Skeletal muscle cell (primary cell): ENCODE measurements at regions not wholly inside any gene's neighbourhood (a gene's known extent, or its start where the extent isn't known, plus 50 kb on each side); places are given as distances from the start of the nearest gene placed in this dataset.

Experiments used
- DNase-seq: peaks from one replicate; pipeline ENCODE4 v3.0.0-alpha.2; 2010; ENCODE audit warnings: low read depth
- H3K4me3 ChIP-seq: 2 replicates; pipeline ENCODE4 v1.5.1; 2011; ENCODE audit warnings: low read depth, mild to moderate bottlenecking, control low read depth, low read length, moderate library complexity

DNA sequence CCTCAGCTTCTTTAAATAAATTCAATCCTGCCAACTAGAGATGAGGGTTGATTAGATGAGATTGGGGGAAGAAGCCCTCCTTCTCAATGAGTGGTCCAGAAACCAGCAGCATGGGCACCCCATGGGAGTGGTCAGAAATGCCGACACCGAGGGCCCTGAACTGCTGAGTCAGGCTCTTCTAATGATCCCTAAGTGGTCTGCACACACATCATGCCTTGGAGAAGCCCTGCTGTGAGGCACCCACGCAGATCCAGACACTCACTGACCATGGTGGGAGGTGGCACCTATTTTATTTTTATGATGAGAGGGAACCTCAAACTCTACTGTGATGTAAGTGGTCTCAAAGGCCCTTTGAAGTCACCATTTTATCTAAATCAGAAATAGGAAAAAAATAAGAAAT lies 72.3 kb upstream of the BOD1 start:
- no peak for DNase-seq
- H3K4me3 ChIP-seq = no peak overlapping the region

DNA sequence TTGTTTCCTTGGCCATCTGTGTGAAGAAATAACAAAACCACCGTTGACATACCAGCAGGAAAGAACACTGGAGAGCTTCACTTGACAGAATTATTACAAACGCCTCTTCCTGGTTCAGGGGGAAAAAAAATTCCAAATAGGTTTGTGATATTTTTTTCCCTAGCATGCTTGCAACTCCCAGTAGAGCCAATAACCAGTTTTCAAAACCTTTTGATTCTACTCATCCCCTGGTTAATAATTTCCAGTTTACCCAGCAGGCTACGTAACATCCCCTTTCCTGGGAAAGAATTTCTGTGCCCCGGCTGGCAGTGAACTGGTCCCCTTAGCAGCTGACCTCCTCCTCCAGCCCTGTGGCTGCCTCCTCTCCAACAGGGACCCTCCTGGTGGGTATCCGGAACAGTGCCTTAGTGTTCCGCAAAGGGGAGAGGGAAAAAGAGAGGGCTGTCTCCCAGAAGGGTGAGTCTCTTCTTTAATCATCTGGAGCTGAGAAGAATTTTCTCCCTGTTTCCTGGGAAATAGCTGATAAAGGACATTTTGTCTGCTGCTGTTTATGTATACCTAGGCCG lies 72.8 kb upstream of the BOD1 start:
- DNase-seq = no peak
- H3K4me3 ChIP-seq = no peak overlapping the region

DNA sequence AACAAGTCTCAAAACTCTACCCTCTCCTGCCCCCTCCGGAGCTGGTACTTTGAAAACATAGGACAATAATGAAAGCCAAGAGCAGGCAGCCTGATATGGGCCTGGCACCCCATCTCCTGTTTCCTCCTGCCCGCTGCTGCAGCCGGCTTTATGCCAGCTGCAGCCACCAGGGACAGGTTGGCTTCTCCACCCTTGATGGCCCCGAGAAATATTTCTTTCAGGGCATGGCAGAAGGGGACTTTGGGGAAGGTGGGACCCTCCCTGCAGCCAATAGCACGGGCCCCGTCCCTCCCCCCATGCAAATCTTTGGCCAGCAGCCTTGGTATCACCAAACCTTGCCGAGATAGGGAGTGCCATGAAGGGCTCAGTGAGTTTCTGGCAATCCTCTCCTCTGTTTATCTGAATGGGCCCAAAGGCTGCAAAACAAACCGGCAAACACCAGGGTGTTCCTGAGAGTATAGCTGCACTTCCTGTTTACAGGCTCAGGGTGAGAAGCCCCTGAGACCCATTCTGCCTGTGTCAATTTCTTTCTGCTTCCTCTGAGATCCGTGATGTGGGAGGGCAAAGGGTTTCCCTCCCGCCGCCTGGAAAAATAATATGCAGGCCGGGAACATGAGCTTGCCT lies 73.4 kb upstream of the BOD1 start:
- H3K4me3 ChIP-seq = no peak overlapping the region
- no peak for DNase-seq

DNA sequence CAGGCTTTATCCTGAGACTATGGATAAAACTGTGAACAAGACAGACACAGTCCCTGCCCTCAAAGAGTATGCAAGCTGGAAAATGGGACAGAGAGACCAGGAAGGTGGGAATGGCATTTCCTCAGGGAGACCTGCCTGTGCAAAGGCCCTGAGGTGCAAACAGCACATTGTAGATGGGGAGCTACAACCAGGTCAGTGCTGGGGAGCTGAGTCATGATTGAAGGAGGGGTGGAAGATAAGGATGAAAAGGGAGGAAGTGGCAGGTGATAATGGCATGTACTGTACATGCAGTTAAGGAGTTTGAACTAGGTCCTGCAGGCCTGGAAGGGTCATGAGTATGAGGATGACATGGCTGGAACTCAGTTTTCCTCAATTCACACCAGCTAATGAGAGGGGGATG lies 75.5 kb upstream of the BOD1 start:
- H3K4me3 ChIP-seq = no peak overlapping the region
- DNase-seq = no peak

DNA sequence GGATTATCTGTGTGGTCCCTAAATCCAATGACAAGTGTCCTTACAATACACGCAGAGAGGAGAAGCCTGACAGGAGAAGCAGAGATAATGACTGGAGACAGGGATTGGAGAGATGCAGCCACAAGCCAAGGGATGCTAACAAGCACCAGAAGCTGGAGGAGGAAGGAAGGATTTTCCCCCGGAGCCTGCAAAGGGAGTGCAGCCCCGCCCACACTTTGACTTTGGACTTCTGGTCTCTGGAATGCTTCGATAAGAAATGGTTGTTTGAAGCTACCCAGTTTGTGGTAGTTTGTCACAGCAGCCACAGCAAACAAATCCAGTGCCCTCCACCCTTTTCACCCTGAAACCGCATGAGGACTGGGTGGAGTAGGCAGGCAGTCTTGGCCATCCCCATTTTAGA lies 77.2 kb upstream of the BOD1 start:
- no peak overlapping the region for H3K4me3 ChIP-seq
- DNase-seq = no peak

DNA sequence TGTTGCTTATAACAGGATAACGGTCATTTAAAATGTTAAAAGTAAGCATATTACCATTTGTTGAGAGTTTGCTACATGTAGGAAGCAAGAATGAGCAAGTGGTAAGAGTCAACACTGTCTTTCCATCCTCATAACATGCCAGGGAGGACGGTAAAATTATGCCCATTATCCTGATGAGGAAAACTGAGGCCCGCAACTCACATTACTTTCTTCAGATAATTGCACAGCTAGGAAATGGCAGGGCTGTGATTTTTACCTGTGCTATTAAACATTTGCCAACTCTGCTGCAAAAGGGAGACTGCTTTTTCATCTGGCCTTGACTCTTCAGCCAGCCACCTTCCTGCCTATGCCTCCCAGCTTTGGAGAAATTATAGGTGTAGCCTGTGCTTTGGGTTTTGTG lies 79.8 kb upstream of the BOD1 start:
- H3K4me3 ChIP-seq = no peak overlapping the region
- no peak for DNase-seq

DNA sequence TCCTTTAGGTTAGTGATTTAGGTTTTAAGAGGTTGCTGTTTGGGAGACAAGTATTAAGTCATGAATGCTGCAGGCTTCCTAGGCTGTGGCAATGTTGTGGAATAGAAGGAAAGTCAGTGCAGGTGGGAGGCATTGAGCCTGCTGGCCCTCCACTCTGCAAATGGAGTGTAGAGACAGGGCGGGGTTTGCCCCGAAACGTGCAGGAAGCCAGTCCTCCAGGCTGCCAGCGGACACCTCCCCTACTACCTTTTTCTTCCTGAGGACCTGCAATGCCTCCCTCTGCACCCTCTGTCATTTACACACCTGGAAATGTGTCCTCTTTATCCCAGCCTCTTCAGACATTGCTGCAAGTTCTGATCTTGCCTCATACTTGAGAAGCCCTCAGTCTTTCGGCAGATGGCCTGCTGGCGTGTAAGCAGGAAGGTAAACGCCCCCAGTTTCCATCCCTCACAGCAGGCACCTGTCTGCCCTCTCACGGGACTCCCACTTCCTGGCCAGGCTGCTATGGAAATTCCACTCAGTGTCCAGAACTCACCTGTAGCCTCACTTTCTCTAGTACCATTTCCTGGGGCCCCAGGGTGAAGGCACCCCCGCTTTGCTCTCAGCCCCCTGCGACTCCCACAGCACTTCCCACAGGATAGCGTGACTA lies 81.6 kb upstream of the BOD1 start:
- H3K4me3 ChIP-seq = no peak overlapping the region
- DNase-seq = no peak

DNA sequence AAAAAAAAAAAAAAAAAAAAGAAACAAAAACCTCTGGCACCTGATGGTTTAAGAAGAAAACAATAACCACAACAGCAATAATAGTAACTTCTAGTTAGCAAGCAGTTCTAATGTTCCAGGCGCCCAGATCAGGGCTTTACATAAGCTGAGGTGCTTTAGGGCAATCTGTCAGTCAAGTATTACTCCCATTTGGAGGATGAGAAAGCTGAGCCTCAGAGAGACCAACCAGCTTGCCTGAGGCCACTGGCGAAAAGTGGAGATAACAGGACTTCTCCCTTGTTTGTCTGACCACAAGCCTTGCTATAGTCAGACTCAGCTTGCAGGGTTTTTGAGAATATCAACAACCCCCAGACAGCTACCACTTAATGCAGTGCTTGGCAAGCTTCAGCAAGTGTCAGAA lies 83.5 kb upstream of the BOD1 start:
- H3K4me3 ChIP-seq = no peak overlapping the region

DNA sequence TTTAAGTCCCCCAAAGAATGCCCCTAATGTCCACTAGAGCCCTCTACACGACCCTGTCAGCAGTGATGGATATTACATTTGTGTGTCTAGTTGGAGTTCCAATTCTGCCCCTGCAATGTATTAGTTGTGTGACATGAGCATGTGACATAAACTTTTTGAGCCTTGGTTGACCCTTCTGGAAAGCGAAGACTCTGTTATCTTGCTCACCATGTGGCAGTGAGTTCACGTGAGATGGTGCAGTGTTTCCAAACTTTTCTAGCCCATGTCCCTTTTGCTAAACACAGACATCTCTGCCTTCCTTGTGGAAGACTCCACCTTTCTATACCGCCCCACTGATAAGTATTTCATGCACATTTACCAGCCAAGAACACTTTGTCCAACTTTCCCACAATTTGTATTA lies 87.0 kb upstream of the BOD1 start:
- DNase-seq = no peak
- H3K4me3 ChIP-seq = no peak overlapping the region

More for the DNA sequence above, 83.5 kb upstream of the BOD1 start:
- no peak for DNase-seq

DNA sequence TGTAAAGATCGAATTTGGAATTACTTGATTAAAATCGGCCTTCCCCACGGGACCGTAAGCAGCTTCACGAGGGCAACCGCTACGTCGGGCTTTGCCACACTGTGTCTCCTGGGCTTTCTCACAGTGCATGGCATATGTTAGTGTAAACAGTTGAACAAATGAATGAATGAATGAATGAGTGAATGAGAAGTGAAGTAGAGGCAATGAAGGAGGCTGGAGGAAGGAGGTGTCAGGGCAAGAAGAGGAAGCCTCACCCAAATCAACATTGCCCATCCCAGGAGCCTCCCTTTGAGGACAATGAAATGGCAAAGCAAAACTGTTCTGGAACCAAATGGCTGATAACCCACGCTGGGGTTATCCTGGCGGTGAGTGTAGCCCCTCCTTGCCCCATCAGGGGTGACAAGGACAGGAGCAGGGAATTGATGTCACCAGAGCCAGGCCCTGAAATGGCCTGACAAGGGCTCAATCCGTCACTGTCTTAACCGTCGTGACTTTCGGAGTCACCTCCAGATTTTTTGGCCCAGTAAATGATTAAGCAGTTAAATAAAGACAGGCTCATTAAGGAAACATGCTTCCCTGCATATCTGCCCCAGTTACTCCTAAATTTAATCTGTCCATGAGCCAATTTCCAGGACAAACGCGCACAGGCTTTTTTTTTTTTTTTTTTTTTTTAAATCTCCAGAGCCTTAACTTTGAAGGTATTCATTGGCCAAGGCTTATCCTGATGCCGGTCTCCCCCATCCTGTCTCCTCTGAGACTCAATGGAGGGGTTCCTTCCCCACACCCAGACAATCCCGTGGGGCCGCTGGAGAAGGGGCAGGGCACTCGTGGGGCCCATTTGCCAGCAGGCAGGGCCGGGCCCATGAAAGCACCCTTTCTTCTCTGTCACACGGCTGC lies 88.4 kb upstream of the BOD1 start:
- no peak for DNase-seq
- H3K4me3 ChIP-seq = no peak overlapping the region

DNA sequence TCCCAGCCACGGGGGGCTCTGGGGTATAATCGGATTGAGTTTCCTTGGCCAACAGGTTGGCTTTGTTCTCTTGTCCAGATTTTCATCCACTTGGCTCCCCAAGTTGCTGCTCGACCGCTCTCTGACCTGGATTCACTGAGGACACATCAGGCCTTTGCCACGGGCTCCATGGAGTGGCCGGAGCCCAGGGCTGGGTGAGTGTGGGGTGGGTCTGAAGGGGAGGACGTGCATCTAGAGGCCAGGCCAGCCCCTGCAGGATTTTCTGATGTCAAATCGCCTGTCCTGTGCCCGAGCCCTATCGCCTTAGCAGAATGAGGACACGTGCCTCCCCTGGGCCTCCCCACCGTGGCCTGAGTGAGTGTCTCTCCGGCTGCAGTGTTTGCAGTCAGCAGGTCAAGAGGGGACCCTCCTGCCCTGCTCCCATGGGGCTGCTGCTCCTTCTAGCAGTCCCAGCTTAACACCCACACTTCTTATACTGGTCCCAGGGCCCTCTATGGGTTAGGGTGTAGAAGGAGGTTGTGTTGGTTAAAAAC lies 89.1 kb upstream of the BOD1 start:
- DNase-seq = no peak
- H3K4me3 ChIP-seq = no peak overlapping the region

DNA sequence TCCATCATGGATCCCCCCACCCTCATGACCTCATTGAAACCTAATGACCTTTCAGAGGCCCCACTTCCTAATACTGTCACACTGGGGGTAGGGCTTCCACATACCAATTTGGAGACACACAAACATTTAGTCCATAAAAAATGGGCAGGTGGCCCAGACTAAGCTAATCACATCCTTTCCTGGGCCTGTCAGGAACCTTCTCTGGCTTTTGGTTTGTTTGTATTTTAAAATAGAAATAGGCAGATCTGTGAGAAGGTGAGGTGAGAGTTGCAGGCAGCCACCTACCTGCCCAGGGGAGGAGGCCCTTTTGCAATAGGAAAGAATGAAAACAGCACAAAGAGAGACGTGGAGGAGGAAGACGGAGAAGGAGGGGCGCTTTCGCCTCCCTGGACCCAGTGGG lies 90.2 kb upstream of the BOD1 start:
- DNase-seq = no peak
- H3K4me3 ChIP-seq = no peak overlapping the region

DNA sequence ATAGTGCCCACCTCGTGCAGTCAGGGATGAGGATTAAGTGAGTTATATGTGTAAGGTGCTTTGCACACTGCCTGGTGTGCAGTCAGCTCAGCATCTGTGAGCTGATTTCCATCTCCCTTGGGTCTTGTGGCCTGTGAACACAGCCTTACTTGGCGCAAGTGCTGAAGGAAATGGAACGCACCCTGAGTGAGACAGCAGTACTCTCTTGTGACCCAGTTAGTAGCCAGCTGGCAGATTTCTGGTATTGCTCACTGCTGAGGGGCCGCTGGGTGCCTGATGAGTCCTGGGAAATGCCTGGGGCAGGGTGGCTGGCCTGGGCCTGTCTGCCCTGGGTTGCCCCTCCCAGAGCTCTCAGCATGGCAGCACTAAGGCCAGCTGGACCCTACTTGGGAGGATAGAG lies 90.9 kb upstream of the BOD1 start:
- peak; percentile 76 for DNase-seq
- no peak overlapping the region for H3K4me3 ChIP-seq

DNA sequence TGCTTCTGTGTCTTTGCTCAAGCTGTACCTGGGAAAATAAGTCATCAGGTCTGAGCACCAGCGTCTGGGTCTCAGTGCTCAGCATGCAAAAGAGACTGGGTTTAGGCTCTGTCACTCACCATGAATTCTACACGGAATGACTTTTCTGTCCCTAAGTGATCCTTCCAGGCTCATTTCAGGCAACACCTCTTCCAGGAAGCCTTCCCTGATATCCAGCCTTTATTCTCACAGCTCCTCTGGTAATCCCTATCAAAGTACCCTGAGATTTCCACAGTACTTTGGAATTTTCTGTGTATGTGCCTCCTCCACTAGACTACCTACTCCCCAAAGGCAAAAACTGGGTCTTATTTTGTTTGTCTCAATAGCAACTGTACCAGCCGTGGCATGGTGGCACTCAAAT lies 92.7 kb upstream of the BOD1 start:
- DNase-seq = no peak
- no peak overlapping the region for H3K4me3 ChIP-seq

DNA sequence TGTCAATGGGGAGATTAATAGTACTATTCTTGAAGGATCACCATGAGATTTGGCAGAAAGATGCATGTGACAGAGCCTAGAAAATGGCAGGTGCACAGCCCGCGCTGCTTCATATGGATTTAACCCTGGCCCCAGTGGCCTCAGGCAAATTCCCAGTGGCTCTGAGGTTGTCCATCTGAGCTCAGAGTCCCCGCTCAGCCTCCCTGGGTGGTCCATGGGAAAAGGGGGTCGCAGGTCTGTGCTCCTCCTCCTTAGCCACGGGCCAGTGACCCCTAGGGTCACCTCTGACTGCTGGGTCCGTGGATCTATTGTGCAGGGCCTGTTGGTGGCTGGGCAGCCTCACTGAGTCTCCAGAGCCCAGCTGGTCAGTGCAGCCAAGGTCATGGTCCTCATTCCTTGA lies 93.3 kb upstream of the BOD1 start:
- H3K4me3 ChIP-seq = no peak overlapping the region
- DNase-seq = no peak

DNA sequence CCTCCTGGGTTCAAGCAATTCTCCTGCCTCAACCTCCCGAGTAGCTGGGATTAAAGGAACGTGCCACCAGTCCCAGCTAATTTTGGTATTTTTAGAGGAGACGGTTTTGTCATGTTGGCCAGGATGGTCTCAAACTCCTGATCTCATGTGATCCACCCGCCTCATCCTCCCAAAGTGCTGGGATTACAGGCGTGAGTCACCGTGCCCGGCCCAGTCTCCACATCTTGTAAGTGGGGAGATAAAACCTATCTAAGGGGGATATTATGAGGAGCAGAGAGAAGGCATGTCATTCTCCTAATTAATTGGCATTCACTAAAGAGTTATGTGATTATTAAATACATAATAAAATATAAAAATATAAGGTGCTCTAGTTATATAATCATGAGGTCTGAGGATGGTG lies 94.1 kb upstream of the BOD1 start:
- no peak for DNase-seq
- H3K4me3 ChIP-seq = no peak overlapping the region

DNA sequence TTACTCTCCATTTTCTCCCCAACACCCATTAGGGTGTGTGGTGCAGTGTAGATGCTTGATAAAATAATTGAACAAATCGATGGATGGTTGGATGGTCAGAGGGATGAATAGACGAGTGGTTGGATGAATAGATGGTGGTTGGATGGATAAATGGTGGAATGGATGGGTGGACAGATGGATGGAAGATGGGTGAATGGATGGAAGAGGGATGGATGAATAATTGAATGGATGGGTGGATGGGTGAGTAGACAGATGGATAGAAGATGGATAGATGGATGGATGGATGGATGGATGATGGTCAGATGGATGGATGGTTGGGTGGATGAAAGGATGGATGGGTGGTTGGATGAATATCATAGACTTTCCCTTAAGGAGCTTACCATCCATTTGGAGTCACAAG lies 95.0 kb upstream of the BOD1 start:
- no peak for DNase-seq
- no peak overlapping the region for H3K4me3 ChIP-seq

DNA sequence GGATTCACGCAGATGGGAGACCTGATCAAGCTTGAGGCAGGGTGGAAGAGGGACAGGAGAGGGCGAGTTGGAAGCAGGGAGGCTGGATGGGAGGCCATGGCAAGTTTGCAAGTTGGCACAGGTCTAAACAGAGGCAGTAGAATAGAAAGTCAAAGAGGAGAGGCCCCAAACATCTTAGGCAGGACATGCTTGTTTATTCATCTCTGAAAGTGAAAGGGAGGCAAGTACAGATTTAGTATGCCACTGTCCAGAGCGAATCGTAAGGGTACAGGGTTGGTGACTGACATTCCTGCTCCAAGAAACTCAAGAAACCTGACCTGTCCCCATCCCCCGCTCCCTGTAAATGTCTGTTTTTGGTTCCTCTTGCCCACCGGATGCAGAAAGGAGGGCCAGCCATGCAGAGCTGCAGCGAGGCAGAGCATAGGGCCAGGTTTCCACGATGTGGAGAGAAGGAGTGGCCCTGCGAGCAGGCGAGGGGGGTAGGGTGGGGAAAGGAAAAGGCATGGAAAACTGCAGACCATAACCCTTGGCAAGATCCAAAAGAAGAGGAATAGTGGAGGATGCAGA lies 96.2 kb upstream of the BOD1 start:
- DNase-seq = no peak
- no peak overlapping the region for H3K4me3 ChIP-seq

DNA sequence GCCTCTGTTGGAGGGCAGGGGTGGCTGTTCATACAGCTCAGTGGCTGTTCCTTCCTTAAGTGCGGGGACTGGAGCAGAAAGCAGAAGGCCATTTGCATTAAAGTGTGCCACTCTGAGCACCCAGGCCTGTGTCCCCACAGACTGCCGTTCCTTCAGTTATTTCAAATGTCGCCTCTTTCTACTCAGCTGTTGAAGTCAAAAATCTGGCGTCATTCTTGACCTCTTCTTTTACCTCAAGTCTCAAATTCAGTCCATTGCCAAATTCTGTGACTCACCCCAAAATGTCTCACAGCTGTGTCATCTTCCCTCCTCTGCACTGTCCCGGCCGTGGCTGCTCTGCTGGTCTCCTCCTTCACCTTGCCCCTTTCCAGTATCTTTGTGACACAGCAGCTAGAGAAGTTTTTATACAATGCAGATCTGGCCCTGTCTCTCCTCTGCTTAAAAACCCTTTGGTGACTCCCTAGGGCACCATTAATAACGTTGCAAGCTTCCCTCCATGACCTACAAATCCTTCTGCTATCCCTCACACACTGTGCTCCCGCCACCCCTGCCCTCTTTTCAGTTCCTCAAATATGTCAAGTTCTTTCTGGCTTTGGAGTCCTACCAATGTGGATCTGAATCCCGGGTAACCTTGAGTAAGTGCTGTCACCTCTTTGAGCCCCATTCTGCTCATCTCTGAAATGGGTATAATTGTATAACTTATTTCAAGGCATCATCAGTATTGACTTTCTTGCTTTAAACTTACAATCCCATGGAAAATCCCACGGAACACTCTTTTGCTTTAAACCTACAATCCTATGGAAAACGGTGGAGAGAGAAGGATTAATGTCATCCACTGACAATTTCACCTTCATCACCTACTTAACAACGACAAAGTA lies 98.3 kb upstream of the BOD1 start:
- peak; percentile 71 for DNase-seq

More for the DNA sequence above, 98.3 kb upstream of the BOD1 start:
- no peak overlapping the region for H3K4me3 ChIP-seq
